Right lobe of liver (tissue), 6 donors: ENCODE measurements at regions not wholly inside any gene's neighbourhood (a gene's known extent, or its start where the extent isn't known, plus 50 kb on each side); places are given as distances from the start of the nearest gene placed in this dataset.

Experiments
- ATAC-seq, 4 donors: fragments of 200-7000 bp; cut with Tn5 transposase; one replicate each; pipeline ENCODE4 v1.9.1; 2020; ENCODE audit warnings: mild to moderate bottlenecking in 4 of 4, moderate library complexity in 4 of 4
- DNase-seq, 3 donors: peaks; one replicate each; pipeline ENCODE4 v3.0.0-alpha.2; 2020
- H3K27ac ChIP-seq, 3 donors: fragments of 200-600 bp; one replicate each; pipeline ENCODE4 v1.8.0; 2022
- H3K27me3 ChIP-seq, 2 donors: fragments of 200-600 bp; one replicate each; pipeline ENCODE4 v1.8.0; 2022
- H3K36me3 ChIP-seq, 4 donors: fragments of 200-600 bp; sonication (generic) in 1 of 4; one replicate each; pipeline versions ENCODE4 v1.5.1 to v1.8.0; 2017 to 2022; ENCODE audit warnings: control low read depth in 1 of 4
- H3K4me1 ChIP-seq, 4 donors: fragments of 200-600 bp; sonication (generic) in 1 of 4; one replicate each; pipeline versions ENCODE4 v1.5.1 to v1.8.0; 2017 to 2022; ENCODE audit warnings: control low read depth in 1 of 4
- H3K4me3 ChIP-seq, 3 donors: fragments of 200-600 bp; one replicate each; pipeline ENCODE4 v1.8.0; 2022
- H3K9me3 ChIP-seq, 4 donors: fragments of 200-600 bp; sonication (generic) in 1 of 4; one replicate each; pipeline versions ENCODE4 v1.5.1 to v1.8.0; 2017 to 2022; ENCODE audit warnings: control low read depth in 1 of 4
- POLR2A ChIP-seq: fragments of 450-650 bp; IDR thresholded peaks from one replicate; pipeline ENCODE4 v1.6.1; 2017; ENCODE audit warnings: antibody characterized with exemption, mild to moderate bottlenecking
- WGBS: methylation state at CpG from one replicate; pipeline ENCODE4 v1.1.6; 2018; ENCODE audit warnings: low coverage, low lambda C conversion rate; ENCODE audit not compliant: insufficient coverage; ENCODE audit errors: missing lambda C conversion rate; 5-methylcytosine and 5-hydroxymethylcytosine counted together
- intact Hi-C, 2 donors: fragments of 100-400 bp; cut with DNase I; formaldehyde crosslinking; loops; one replicate each; pipeline versions ENCODE4 v1.11.2 to v1.14.1; 2022
- TF ChIP-seq, protein P1 (sequence below), 4 donors: fragments of 200-600 bp in 3 of 4; fragments of 450-650 bp in 1 of 4; IDR thresholded peaks; one replicate each; pipeline versions ENCODE4 v1.5.1 to v1.8.0; 2016 to 2022; ENCODE audit warnings: antibody characterized with exemption in 4 of 4, mild to moderate bottlenecking in 2 of 4
- donor health status: DM: no; HTN: yes; CAD: no.
- donor health status: DM: no; HTN: no; CAD: no.
- donor health status: DM: no; HTN: no; CAD: no.
- donor health status: DM: no; HTN: yes; CAD: no.
- donor health status: DM: no; HTN: yes; CAD: no.

DNA sequence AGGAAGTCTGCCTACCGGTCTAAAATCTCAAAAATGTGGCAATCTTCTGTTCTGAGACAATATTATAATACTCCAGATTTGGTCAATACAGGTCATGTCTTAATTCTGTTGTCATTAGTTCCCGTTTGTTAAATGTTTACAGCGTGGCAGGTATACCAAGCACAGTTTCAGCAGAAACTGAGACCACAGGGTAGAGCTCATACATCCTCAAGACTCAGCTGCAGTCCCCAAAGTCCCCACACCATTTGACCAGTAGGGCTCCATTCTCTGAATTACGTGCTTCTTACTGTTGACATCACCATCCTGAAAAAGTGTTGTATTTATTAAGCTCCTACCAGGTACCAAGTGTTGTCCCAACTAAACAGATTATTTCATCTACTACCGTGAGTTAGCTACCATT, 157.1 kb downstream of the MC4R start:
- no peaks in the 10 kb centered on the region for H3K9me3 ChIP-seq
- no peaks in the 10 kb centered on the region for H3K4me1 ChIP-seq
- no peak overlapping the region for H3K27ac ChIP-seq
- intact Hi-C loops = no loop called here
- DNase-seq (no peak), ATAC-seq (no peak)
- H3K27me3 ChIP-seq = no peaks in the 10 kb centered on the region
- no peaks in the 10 kb centered on the region for H3K36me3 ChIP-seq
- no peak overlapping the region for H3K4me3 ChIP-seq
- no peak for TF ChIP-seq POLR2A
- TF ChIP-seq, protein P1, sequence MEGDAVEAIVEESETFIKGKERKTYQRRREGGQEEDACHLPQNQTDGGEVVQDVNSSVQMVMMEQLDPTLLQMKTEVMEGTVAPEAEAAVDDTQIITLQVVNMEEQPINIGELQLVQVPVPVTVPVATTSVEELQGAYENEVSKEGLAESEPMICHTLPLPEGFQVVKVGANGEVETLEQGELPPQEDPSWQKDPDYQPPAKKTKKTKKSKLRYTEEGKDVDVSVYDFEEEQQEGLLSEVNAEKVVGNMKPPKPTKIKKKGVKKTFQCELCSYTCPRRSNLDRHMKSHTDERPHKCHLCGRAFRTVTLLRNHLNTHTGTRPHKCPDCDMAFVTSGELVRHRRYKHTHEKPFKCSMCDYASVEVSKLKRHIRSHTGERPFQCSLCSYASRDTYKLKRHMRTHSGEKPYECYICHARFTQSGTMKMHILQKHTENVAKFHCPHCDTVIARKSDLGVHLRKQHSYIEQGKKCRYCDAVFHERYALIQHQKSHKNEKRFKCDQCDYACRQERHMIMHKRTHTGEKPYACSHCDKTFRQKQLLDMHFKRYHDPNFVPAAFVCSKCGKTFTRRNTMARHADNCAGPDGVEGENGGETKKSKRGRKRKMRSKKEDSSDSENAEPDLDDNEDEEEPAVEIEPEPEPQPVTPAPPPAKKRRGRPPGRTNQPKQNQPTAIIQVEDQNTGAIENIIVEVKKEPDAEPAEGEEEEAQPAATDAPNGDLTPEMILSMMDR (IDR thresholded peaks at IDR 0.05) = no peak
- 40% methylated on average over 4 of the region's 5 CpGs for WGBS

DNA sequence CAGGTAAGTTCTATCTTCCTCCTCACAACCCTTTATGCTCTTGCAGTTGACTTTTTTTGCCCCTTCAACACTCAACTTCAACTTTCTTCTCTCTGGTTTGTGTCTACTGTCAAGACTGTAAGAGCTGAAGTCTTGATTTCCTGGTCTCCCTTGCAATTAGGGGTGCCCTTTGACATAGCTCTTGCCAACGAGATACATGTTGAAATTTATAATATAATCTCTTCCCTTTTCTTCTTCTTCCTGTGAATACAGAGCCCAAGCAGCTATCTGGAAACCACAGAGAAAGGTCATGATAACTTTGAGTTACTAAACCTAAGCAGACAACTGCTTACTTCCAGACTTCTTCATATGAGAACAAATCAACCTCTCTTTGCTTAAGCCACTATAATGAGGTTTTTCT, 163.5 kb downstream of the MC4R start:
- no peaks in the 10 kb centered on the region for H3K9me3 ChIP-seq
- no peak for ATAC-seq
- TF ChIP-seq, protein P1 (IDR thresholded peaks at IDR 0.05) = no peak
- TF ChIP-seq POLR2A = no peak
- H3K4me3 ChIP-seq = no peak overlapping the region
- 0% methylated on average over 1 of the region's 1 CpG for WGBS
- intact Hi-C loops = no loop called here
- no peaks in the 10 kb centered on the region for H3K27me3 ChIP-seq
- no peaks in the 10 kb centered on the region for H3K36me3 ChIP-seq
- no peak for DNase-seq
- H3K4me1 ChIP-seq = no peaks in the 10 kb centered on the region
- H3K27ac ChIP-seq = no peak overlapping the region

DNA sequence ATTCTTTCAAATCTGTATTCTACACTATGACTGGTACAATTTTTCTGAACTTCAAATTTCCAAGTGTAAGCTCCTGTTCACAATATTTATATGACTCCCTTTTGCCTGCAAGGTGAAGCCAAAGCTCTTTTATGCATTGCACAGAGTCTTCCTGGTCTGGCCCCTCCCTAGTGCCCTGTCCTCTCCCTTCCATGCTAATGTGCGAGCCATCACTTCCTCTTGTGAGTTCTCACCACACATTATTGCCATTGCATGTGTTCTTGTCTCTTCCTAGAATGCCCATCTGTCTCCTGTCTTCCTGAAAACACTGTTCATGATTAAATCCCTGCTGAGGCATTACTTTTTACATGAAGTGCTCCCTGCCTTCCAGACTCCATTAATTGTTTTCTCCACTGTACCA, 169.9 kb downstream of the MC4R start:
- ATAC-seq (no peak), DNase-seq (no peak)
- intact Hi-C loops = no loop called here
- Histone ChIP-seq H3K4me1 (no peaks in the 10 kb centered on the region), H3K27me3 (no peaks in the 10 kb centered on the region), H3K4me3 (no peak overlapping the region), H3K9me3 (no peaks in the 10 kb centered on the region), H3K36me3 (no peaks in the 10 kb centered on the region), H3K27ac (no peak overlapping the region)
- 33% methylated on average over 1 of the region's 1 CpG for WGBS
- TF ChIP-seq, protein P1 (IDR thresholded peaks at IDR 0.05) = no peak
- TF ChIP-seq POLR2A = no peak

DNA sequence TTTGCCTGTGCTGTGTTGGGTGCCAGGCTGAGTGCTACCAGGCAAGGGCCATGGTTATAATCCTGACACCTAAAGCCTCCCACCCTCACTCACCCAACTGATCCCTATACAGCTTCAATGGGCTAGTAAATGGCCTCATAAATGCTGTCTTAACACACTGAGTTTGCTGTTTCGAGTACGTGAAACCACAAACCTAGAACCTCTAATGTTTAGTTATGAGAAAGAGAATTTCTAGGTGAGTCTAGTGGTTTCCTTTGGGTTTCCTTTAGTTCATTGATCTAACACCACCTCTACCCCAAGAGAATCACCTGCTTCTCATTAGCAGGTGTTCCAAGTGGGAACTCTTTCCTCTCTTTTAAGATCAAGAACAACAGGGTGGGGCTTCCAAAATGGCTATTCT, 172.0 kb downstream of the MC4R start:
- 69% methylated on average over 2 of the region's 2 CpGs for WGBS
- Histone ChIP-seq H3K27me3 (no peaks in the 10 kb centered on the region), H3K9me3 (no peaks in the 10 kb centered on the region), H3K4me3 (no peak overlapping the region), H3K4me1 (no peaks in the 10 kb centered on the region), H3K36me3 (no peaks in the 10 kb centered on the region), H3K27ac (no peak overlapping the region)
- DNase-seq (no peak), ATAC-seq (no peak)
- intact Hi-C loops = no loop called here
- TF ChIP-seq POLR2A = no peak
- TF ChIP-seq, protein P1 (IDR thresholded peaks at IDR 0.05) = no peak

DNA sequence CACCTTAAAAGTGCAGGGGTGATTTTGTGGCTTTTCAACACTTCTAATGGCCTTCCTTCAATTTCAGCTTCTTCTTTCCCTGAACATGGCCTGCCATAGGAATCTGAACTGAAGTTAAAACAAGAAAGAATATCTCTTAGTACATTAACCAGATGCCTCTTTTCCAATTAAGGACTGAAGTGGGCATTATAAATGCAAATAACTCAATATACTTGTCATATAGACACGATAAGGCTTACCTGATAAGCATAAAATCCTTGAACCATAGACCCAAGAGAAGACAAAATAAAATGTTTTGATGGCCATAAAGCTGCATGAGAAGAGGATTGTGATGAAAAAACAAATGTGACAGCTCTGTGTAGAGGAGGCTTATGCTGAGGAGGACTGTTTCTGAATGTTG, 173.1 kb downstream of the MC4R start:
- H3K4me3 ChIP-seq = no peak overlapping the region

More for the DNA sequence above, 173.1 kb downstream of the MC4R start:
- Histone ChIP-seq H3K27me3 (no peaks in the 10 kb centered on the region), H3K36me3 (no peaks in the 10 kb centered on the region), H3K9me3 (no peaks in the 10 kb centered on the region), H3K4me1 (no peaks in the 10 kb centered on the region), H3K27ac (no peak overlapping the region)
- TF ChIP-seq, protein P1 (IDR thresholded peaks at IDR 0.05) = no peak
- no peak for TF ChIP-seq POLR2A
- WGBS = 58% methylated on average over 1 of the region's 1 CpG
- ATAC-seq (no peak), DNase-seq (no peak)
- intact Hi-C loops = no loop called here
